HepG2 (cell line): ENCODE measurements at regions not wholly inside any gene's neighbourhood (a gene's known extent, or its start where the extent isn't known, plus 50 kb on each side); places are given as distances from the start of the nearest gene placed in this dataset.

ENCODE experiments used
- ATAC-seq: fragments of 200-7000 bp; cut with Tn5 transposase; 3 replicates; pipeline ENCODE4 v1.9.1; 2020; ENCODE audit warnings: mild to moderate bottlenecking, moderate library complexity
- BruUV-seq: library from RNA; stranded (reverse); fragments of 400-500 nt; replicated peaks from 2 replicates; lab custom pipeline; 2021; lab: Mats Ljungman, UMichigan
- CTCF ChIA-PET: fragments of 300-600 bp; formaldehyde crosslinking; extraction: SDS; loops from one replicate; lab custom pipeline; 2021; ENCODE audit warnings: low total read pairs, inconsistent platforms, low intra/inter-chr PET ratio; lab: Yijun Ruan, JAX
- POLR2A ChIA-PET: fragments of 350-600 bp; sonication (Branson Sonifier 250); formaldehyde crosslinking; loops from one replicate; lab custom pipeline; 2020; ENCODE audit warnings: antibody characterized with exemption, inconsistent platforms; lab: Yijun Ruan, JAX
- DNase-seq: peaks from one replicate; pipeline ENCODE4 v3.0.0-alpha.2; 2015; ENCODE audit warnings: low spot score
- FAIRE-seq: peaks from 3 replicates; lab custom pipeline; 2011; peaks lifted over from hg19 to GRCh38; lab: Jason Lieb, UNC
- H2AFZ ChIP-seq: one replicate; pipeline ENCODE4 v1.6.1; 2011; ENCODE audit warnings: low read length, inconsistent platforms
- H3K27ac ChIP-seq: fragments of 300-600 bp; 3 replicates; pipeline ENCODE4 v1.8.0; 2011; ENCODE audit warnings: mixed run types, mild to moderate bottlenecking, mixed read lengths, low read length, inconsistent platforms; ENCODE audit not compliant: insufficient read depth; ENCODE audit errors: extremely low read length
- H3K27me3 ChIP-seq, 2 experiments: fragments of 200-600 bp in 1 of 2; 2 replicates in 1 of 2; 3 replicates in 1 of 2; pipeline versions ENCODE4 v1.6.0 to v1.8.0; 2011; ENCODE audit warnings: low read length in 2 of 2, mild to moderate bottlenecking in 2 of 2, moderate library complexity in 2 of 2, inconsistent platforms in 1 of 2; ENCODE audit not compliant: insufficient read depth in 2 of 2, control insufficient read depth in 1 of 2
- H3K36me3 ChIP-seq, 2 experiments: fragments of 200-600 bp in 1 of 2; replicated peaks in 1 of 2; 2 replicates in 1 of 2; 3 replicates in 1 of 2; pipeline versions ENCODE4 v1.5.1 to v1.8.0; 2011; ENCODE audit warnings: low read length in 2 of 2, inconsistent platforms in 1 of 2; ENCODE audit not compliant: insufficient read depth in 2 of 2, control insufficient read depth in 1 of 2
- H3K4me1 ChIP-seq: 2 replicates; pipeline ENCODE4 v1.5.1; 2012; ENCODE audit warnings: low read length, inconsistent platforms; ENCODE audit not compliant: insufficient read depth
- H3K4me2 ChIP-seq: 2 replicates; pipeline ENCODE4 v1.6.0; 2011; ENCODE audit warnings: low read depth, low read length, inconsistent platforms
- H3K4me3 ChIP-seq, 3 experiments: fragments of 200-600 bp in 1 of 3; sonication (generic), shearing (Covaris generic) in 1 of 3; replicated peaks in 1 of 3; 2 replicates each; pipeline ENCODE4 v1.5.1; 2011 to 2016; ENCODE audit warnings: low read length in 3 of 3, inconsistent platforms in 2 of 3, low read depth in 2 of 3, mild to moderate bottlenecking in 2 of 3, control low read depth in 1 of 3, mixed read lengths in 1 of 3; ENCODE audit not compliant: insufficient read depth in 1 of 3
- H3K79me2 ChIP-seq: one replicate; pipeline ENCODE4 v1.6.1; 2011; ENCODE audit warnings: low read length, inconsistent platforms; ENCODE audit not compliant: insufficient read depth
- H3K9ac ChIP-seq: 2 replicates; pipeline ENCODE4 v1.6.0; 2011; ENCODE audit warnings: mild to moderate bottlenecking, low read depth, low read length, inconsistent platforms; ENCODE audit not compliant: insufficient read depth
- H3K9me3 ChIP-seq: 2 replicates; pipeline ENCODE4 v1.5.1; 2012; ENCODE audit warnings: mild to moderate bottlenecking, low read length
- H4K20me1 ChIP-seq: 2 replicates; pipeline ENCODE4 v1.6.0; 2011; ENCODE audit warnings: inconsistent platforms, mild to moderate bottlenecking, low read length, moderate library complexity; ENCODE audit not compliant: insufficient read depth
- IKZF4 ChIP-seq: sonication (generic); formaldehyde crosslinking; IDR thresholded peaks from 2 replicates; pipeline ENCODE4 v1.5.1; 2020; ENCODE audit warnings: borderline replicate concordance, mild to moderate bottlenecking, low read depth, missing genetic modification reagents; ENCODE audit errors: not compliant biosample characterization
- MED8 ChIP-seq: sonication (generic); formaldehyde crosslinking; IDR thresholded peaks from 2 replicates; pipeline ENCODE4 v1.8.1; 2023; ENCODE audit warnings: mild to moderate bottlenecking, missing genetic modification reagents; ENCODE audit not compliant: insufficient replicate concordance
- RNF2 ChIP-seq: fragments of 450-650 bp; conservative IDR thresholded peaks from 2 replicates; pipeline ENCODE4 v1.6.1; 2016; ENCODE audit warnings: low read depth
- SRSF9 ChIP-seq: fragments of 200-400 bp; formaldehyde crosslinking; IDR thresholded peaks from 2 replicates; pipeline ENCODE4 v1.6.1; 2018; ENCODE audit warnings: borderline replicate concordance, mild to moderate bottlenecking, low read depth, low read length; ENCODE audit not compliant: insufficient read depth, poor library complexity, severe bottlenecking
- U2AF1 ChIP-seq: fragments of 200-400 bp; formaldehyde crosslinking; optimal IDR thresholded peaks from 2 replicates; pipeline ENCODE3; 2017; ENCODE audit warnings: mild to moderate bottlenecking, low read depth, low read length
- ZNF329 ChIP-seq: sonication (generic); formaldehyde crosslinking; IDR thresholded peaks from 2 replicates; pipeline ENCODE4 v1.9.0; 2021; ENCODE audit warnings: low read depth, mild to moderate bottlenecking, missing genetic modification reagents
- ZNF451 ChIP-seq: sonication (generic); formaldehyde crosslinking; IDR thresholded peaks from 2 replicates; pipeline ENCODE4 v1.5.0; 2020; ENCODE audit warnings: mild to moderate bottlenecking, missing genetic modification reagents
- ZNF709 ChIP-seq: sonication (generic); formaldehyde crosslinking; IDR thresholded peaks from 2 replicates; pipeline ENCODE4 v1.5.0; 2020; ENCODE audit warnings: mild to moderate bottlenecking, missing genetic modification reagents
- ZNF790 ChIP-seq: sonication (generic); formaldehyde crosslinking; IDR thresholded peaks from 2 replicates; pipeline ENCODE4 v1.8.0; 2022; ENCODE audit warnings: missing genetic modification reagents, mild to moderate bottlenecking, borderline replicate concordance
- WGBS: methylation state at CpG from one replicate; pipeline ENCODE4 v1.1.6; 2017; ENCODE audit warnings: low lambda C conversion rate; 5-methylcytosine and 5-hydroxymethylcytosine counted together
- in situ Hi-C: cut with HindIII; loops from 2 replicates; pipeline ENCODE4 v1.10.0; 2017; ENCODE audit warnings: low pct_unique_long_range_greater_than_20kb; ENCODE audit not compliant: extremely low pct_ligation_motif_present
- intact Hi-C: fragments of 100-400 bp; cut with micrococcal nuclease; formaldehyde crosslinking; loops from one replicate; pipeline ENCODE4 v1.10.0; 2022; ENCODE audit not compliant: unreplicated experiment
- TF ChIP-seq, protein P1 (sequence below): sonication (generic); formaldehyde crosslinking; IDR thresholded peaks from 2 replicates; pipeline ENCODE4 v1.4.0; 2020; ENCODE audit warnings: low read depth, missing genetic modification reagents
- TF ChIP-seq, protein P2 (sequence below): sonication (generic); formaldehyde crosslinking; IDR thresholded peaks from 2 replicates; pipeline ENCODE4 v1.8.0; 2022; ENCODE audit warnings: missing genetic modification reagents, mild to moderate bottlenecking, moderate library complexity, borderline replicate concordance
- TF ChIP-seq, protein P3 (sequence below): sonication (generic); formaldehyde crosslinking; IDR thresholded peaks from 2 replicates; pipeline ENCODE4 v1.4.0; 2020; ENCODE audit warnings: missing genetic modification reagents

DNA sequence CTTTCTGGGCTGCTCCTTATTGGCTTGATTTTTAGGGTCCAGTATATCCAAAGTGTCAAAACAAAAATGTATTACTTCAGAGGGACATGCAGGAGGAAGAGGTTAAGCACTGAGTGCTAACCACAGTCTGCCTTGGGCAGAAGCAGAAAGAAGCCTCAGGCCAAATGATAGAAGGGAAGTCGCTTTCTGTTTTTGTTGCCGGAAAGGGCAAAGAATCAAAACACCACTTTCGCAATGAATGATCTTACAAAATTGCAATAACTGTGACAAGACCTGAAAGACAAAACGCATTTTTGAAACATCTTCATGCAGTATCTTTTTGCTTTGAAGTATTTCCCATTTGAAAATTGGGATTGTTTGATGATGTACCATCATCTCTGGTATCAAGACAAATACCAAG lies 70.1 kb upstream of the PICALM start:
- POLR2A ChIA-PET, result no interaction called here
- Histone ChIP-seq H3K79me2 (no peaks in the 10 kb centered on the region), H3K9ac (no peak overlapping the region), H3K4me2 (no peak overlapping the region), H3K9me3 (no peaks in the 10 kb centered on the region), H3K4me1 (peaks cover 15% of the 10 kb centered on the region), H3K27ac (no peak overlapping the region), H2AFZ (no peak overlapping the region), H3K36me3 (no peaks in the 10 kb centered on the region), H3K27me3 (no peaks in the 10 kb centered on the region), H4K20me1 (no peaks in the 10 kb centered on the region), H3K4me3 (no peak overlapping the region)
- intact Hi-C loops (no loop called here), in situ Hi-C loops (no loop called here)
- ATAC-seq (no peak), FAIRE-seq (no peak), DNase-seq (no peak)
- TF ChIP-seq, protein P1, sequence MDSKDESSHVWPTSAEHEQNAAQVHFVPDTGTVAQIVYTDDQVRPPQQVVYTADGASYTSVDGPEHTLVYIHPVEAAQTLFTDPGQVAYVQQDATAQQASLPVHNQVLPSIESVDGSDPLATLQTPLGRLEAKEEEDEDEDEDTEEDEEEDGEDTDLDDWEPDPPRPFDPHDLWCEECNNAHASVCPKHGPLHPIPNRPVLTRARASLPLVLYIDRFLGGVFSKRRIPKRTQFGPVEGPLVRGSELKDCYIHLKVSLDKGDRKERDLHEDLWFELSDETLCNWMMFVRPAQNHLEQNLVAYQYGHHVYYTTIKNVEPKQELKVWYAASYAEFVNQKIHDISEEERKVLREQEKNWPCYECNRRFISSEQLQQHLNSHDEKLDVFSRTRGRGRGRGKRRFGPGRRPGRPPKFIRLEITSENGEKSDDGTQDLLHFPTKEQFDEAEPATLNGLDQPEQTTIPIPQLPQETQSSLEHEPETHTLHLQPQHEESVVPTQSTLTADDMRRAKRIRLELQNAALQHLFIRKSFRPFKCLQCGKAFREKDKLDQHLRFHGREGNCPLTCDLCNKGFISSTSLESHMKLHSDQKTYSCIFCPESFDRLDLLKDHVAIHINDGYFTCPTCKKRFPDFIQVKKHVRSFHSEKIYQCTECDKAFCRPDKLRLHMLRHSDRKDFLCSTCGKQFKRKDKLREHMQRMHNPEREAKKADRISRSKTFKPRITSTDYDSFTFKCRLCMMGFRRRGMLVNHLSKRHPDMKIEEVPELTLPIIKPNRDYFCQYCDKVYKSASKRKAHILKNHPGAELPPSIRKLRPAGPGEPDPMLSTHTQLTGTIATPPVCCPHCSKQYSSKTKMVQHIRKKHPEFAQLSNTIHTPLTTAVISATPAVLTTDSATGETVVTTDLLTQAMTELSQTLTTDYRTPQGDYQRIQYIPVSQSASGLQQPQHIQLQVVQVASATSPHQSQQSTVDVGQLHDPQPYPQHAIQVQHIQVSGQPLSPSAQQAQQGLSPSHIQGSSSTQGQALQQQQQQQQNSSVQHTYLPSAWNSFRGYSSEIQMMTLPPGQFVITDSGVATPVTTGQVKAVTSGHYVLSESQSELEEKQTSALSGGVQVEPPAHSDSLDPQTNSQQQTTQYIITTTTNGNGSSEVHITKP (CRISPR knock-in tag), result no peak
- TF ChIP-seq RNF2 (no peak), MED8 (no peak), ZNF329 (CRISPR knock-in tag) (no peak), U2AF1 (no peak), ZNF709 (CRISPR knock-in tag) (no peak), SRSF9 (no peak), ZNF451 (CRISPR knock-in tag) (no peak), IKZF4 (CRISPR knock-in tag) (no peak), ZNF790 (no peak)
- TF ChIP-seq, protein P2, sequence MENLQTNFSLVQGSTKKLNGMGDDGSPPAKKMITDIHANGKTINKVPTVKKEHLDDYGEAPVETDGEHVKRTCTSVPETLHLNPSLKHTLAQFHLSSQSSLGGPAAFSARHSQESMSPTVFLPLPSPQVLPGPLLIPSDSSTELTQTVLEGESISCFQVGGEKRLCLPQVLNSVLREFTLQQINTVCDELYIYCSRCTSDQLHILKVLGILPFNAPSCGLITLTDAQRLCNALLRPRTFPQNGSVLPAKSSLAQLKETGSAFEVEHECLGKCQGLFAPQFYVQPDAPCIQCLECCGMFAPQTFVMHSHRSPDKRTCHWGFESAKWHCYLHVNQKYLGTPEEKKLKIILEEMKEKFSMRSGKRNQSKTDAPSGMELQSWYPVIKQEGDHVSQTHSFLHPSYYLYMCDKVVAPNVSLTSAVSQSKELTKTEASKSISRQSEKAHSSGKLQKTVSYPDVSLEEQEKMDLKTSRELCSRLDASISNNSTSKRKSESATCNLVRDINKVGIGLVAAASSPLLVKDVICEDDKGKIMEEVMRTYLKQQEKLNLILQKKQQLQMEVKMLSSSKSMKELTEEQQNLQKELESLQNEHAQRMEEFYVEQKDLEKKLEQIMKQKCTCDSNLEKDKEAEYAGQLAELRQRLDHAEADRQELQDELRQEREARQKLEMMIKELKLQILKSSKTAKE (CRISPR knock-in tag), result no peak
- TF ChIP-seq, protein P3, sequence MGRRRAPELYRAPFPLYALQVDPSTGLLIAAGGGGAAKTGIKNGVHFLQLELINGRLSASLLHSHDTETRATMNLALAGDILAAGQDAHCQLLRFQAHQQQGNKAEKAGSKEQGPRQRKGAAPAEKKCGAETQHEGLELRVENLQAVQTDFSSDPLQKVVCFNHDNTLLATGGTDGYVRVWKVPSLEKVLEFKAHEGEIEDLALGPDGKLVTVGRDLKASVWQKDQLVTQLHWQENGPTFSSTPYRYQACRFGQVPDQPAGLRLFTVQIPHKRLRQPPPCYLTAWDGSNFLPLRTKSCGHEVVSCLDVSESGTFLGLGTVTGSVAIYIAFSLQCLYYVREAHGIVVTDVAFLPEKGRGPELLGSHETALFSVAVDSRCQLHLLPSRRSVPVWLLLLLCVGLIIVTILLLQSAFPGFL (CRISPR knock-in tag), result no peak
- BruUV-seq, result no TSS peak
- CTCF ChIA-PET, result no interaction called here
- WGBS, result 40% methylated on average over 4 of the region's 4 CpGs
